ENCODE measurements at regions not wholly inside any gene's neighbourhood (a gene's known extent, or its start where the extent isn't known, plus 50 kb on each side); places are given as distances from the start of the nearest gene placed in this dataset.

GRCh38 chr13:34513526-34513925 is 428.5 kb upstream of the NBEA start:
- H3K4me3 ChIP-seq, result no peak overlapping the region
- H3K27ac ChIP-seq, result no peak overlapping the region
- H3K4me1 ChIP-seq (replicated peaks in 1 of 2), result no peaks in the 10 kb centered on the region
- H3K9me3 ChIP-seq (replicated peaks in 1 of 3), result no peaks in the 10 kb centered on the region
- TF ChIP-seq CTCF (IDR thresholded peaks at IDR 0.05) (no peak), POLR2A (IDR thresholded peaks at IDR 0.05) (no peak)
- no peaks in the 10 kb centered on the region for H3K27me3 ChIP-seq
- H3K36me3 ChIP-seq (replicated peaks in 1 of 2), result no peaks in the 10 kb centered on the region
- no peak for DNase-seq
- intact Hi-C loops (cut with DNase I), result no loop called here
- 89 to 100% (median 94%) methylated on average over 1 of the region's 1 CpG for WGBS, 4 donors

DNA sequence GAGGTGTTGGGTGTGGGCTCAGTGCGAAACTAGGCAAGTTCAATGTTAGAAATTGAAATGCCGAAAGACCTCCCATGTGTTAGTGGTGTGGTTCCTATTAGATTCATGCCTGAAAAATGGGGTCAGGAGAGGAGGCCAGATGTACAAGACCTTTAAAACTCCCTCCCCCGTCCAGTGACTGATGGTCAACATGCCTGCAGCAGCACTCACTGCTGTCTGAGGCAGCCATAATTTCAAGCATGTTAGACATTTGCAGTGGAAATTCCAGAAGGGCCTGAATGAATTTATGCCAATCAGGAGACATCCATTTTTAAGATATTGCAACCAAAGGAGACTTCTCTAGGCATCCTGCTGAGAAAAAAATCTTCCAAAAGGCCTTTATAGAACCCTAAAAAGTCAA is 426.9 kb upstream of the NBEA start:
- Histone ChIP-seq H3K4me3 (no peak overlapping the region), H3K27ac (no peak overlapping the region), H3K36me3 (replicated peaks in 1 of 2) (no peaks in the 10 kb centered on the region), H3K9me3 (replicated peaks in 1 of 3) (no peaks in the 10 kb centered on the region), H3K4me1 (replicated peaks in 1 of 2) (no peaks in the 10 kb centered on the region), H3K27me3 (no peaks in the 10 kb centered on the region)
- intact Hi-C loops (cut with DNase I), result no loop called here
- 91 to 98% (median 94%) methylated on average over 3 of the region's 3 CpGs for WGBS, 4 donors
- TF ChIP-seq CTCF (IDR thresholded peaks at IDR 0.05) (no peak), POLR2A (IDR thresholded peaks at IDR 0.05) (no peak)
- DNase-seq, result no peak

GRCh38 chr13:34521171-34521570 is 420.9 kb upstream of the NBEA start:
- no peaks in the 10 kb centered on the region for H3K27me3 ChIP-seq
- TF ChIP-seq POLR2A (IDR thresholded peaks at IDR 0.05) (no peak), CTCF (IDR thresholded peaks at IDR 0.05) (no peak)
- 46 to 58% (median 52%) methylated on average over 5 of the region's 5 CpGs for WGBS, 4 donors
- no peaks in the 10 kb centered on the region for H3K4me1 ChIP-seq (replicated peaks in 1 of 2)
- H3K36me3 ChIP-seq (replicated peaks in 1 of 2), result no peaks in the 10 kb centered on the region
- DNase-seq, result peak in 6 of 7 donors; percentile 5 to 51 (median 16)
- intact Hi-C loops (cut with DNase I), result no loop called here
- no peaks in the 10 kb centered on the region for H3K9me3 ChIP-seq (replicated peaks in 1 of 3)
- H3K4me3 ChIP-seq, result no peak overlapping the region
- no peak overlapping the region for H3K27ac ChIP-seq

- Histone ChIP-seq H3K4me1 (replicated peaks in 1 of 2) (no peaks in the 10 kb centered on the region), H3K27me3 (no peaks in the 10 kb centered on the region), H3K9me3 (replicated peaks in 1 of 3) (no peaks in the 10 kb centered on the region), H3K27ac (no peak overlapping the region), H3K36me3 (replicated peaks in 1 of 2) (no peaks in the 10 kb centered on the region), H3K4me3 (no peak overlapping the region)
- DNase-seq, result no peak
- intact Hi-C loops (cut with DNase I), result no loop called here
- TF ChIP-seq CTCF (IDR thresholded peaks at IDR 0.05) (no peak), POLR2A (IDR thresholded peaks at IDR 0.05) (no peak)
- WGBS, 4 donors, result 66 to 81% (median 72%) methylated on average over 4 of the region's 4 CpGs
Measured at GRCh38 chr13:34522808-34523207, 419.3 kb upstream of the NBEA start.
